Activated T-cell treated with anti-CD3 and anti-CD28 coated beads, Interleukin-2, amount 50 U/mL, for 24 hours (primary cell): ENCODE measurements at regions not wholly inside any gene's neighbourhood (a gene's known extent, or its start where the extent isn't known, plus 50 kb on each side); places are given as distances from the start of the nearest gene placed in this dataset.

ENCODE experiments used
- DNase-seq: peaks from one replicate; pipeline ENCODE4 v3.0.0-alpha.2; 2020
- H3K27ac Mint-ChIP-seq: 2 replicates; pipeline ENCODE4 v1.8.0; 2020; ENCODE audit warnings: mild to moderate bottlenecking, mixed read lengths
- H3K27me3 Mint-ChIP-seq: 2 replicates; pipeline ENCODE4 v1.8.0; 2020; ENCODE audit warnings: mixed read lengths
- H3K36me3 Mint-ChIP-seq: 2 replicates; pipeline ENCODE4 v1.8.0; 2020; ENCODE audit warnings: low read depth, mixed read lengths
- H3K4me1 Mint-ChIP-seq: 2 replicates; pipeline ENCODE4 v1.8.0; 2020; ENCODE audit warnings: low read depth, mixed read lengths
- H3K4me3 Mint-ChIP-seq: 2 replicates; pipeline ENCODE4 v1.8.0; 2020; ENCODE audit warnings: mild to moderate bottlenecking, moderate library complexity, mixed read lengths
- H3K9me3 Mint-ChIP-seq: 2 replicates; pipeline ENCODE4 v1.8.0; 2020; ENCODE audit warnings: mixed read lengths

- DNase-seq: no peak
- no peaks in the 10 kb centered on the region for H3K36me3 Mint-ChIP-seq
- H3K27ac Mint-ChIP-seq: no peak overlapping the region
- no peaks in the 10 kb centered on the region for H3K4me1 Mint-ChIP-seq
- no peaks in the 10 kb centered on the region for H3K27me3 Mint-ChIP-seq
- H3K9me3 Mint-ChIP-seq: peaks cover 68% of the 10 kb centered on the region
- no peak overlapping the region for H3K4me3 Mint-ChIP-seq
Observed at GRCh38 chr13:69425235-69425634, 682.4 kb upstream of the ATXN8OS start.

- no peaks in the 10 kb centered on the region for H3K4me1 Mint-ChIP-seq
- no peaks in the 10 kb centered on the region for H3K36me3 Mint-ChIP-seq
- H3K9me3 Mint-ChIP-seq: peaks cover 55% of the 10 kb centered on the region
Observed at GRCh38 chr13:69423844-69424243, 683.8 kb upstream of the ATXN8OS start.

GRCh38 chr13:69418319-69418718 lies 689.3 kb upstream of the ATXN8OS start:
- Mint-ChIP-seq H3K4me1 (no peaks in the 10 kb centered on the region), H3K9me3 (peaks cover 21% of the 10 kb centered on the region), H3K36me3 (no peaks in the 10 kb centered on the region)

More at GRCh38 chr13:69423844-69424243, 683.8 kb upstream of the ATXN8OS start:
- Mint-ChIP-seq H3K27ac (no peak overlapping the region), H3K27me3 (no peaks in the 10 kb centered on the region), H3K4me3 (no peak overlapping the region)
- DNase-seq: no peak

GRCh38 chr13:69410761-69411160 lies 696.9 kb upstream of the ATXN8OS start:
- no peak for DNase-seq
- Mint-ChIP-seq H3K4me1 (no peaks in the 10 kb centered on the region), H3K27me3 (no peaks in the 10 kb centered on the region), H3K27ac (no peak overlapping the region), H3K9me3 (peaks cover 12% of the 10 kb centered on the region), H3K36me3 (no peaks in the 10 kb centered on the region), H3K4me3 (no peak overlapping the region)

More at GRCh38 chr13:69418319-69418718, 689.3 kb upstream of the ATXN8OS start:
- no peaks in the 10 kb centered on the region for H3K27me3 Mint-ChIP-seq
- no peak for DNase-seq
- no peak overlapping the region for H3K4me3 Mint-ChIP-seq
- no peak overlapping the region for H3K27ac Mint-ChIP-seq

- Mint-ChIP-seq H3K4me1 (no peaks in the 10 kb centered on the region), H3K36me3 (no peaks in the 10 kb centered on the region), H3K4me3 (no peak overlapping the region), H3K9me3 (peaks cover 27% of the 10 kb centered on the region), H3K27me3 (no peaks in the 10 kb centered on the region), H3K27ac (no peak overlapping the region)
- no peak for DNase-seq
Observed at GRCh38 chr13:69391756-69392155, 715.9 kb upstream of the ATXN8OS start.

GRCh38 chr13:69389899-69390298 lies 717.7 kb upstream of the ATXN8OS start:
- H3K27ac Mint-ChIP-seq: no peak overlapping the region
- no peaks in the 10 kb centered on the region for H3K36me3 Mint-ChIP-seq
- DNase-seq: no peak
- H3K9me3 Mint-ChIP-seq: peaks cover 34% of the 10 kb centered on the region
- H3K27me3 Mint-ChIP-seq: no peaks in the 10 kb centered on the region
- no peak overlapping the region for H3K4me3 Mint-ChIP-seq
- no peaks in the 10 kb centered on the region for H3K4me1 Mint-ChIP-seq

- Mint-ChIP-seq H3K4me1 (no peaks in the 10 kb centered on the region), H3K4me3 (no peak overlapping the region), H3K9me3 (peaks cover 7% of the 10 kb centered on the region), H3K27ac (no peak overlapping the region), H3K36me3 (no peaks in the 10 kb centered on the region), H3K27me3 (no peaks in the 10 kb centered on the region)
- no peak for DNase-seq
Observed at GRCh38 chr13:69373747-69374425, 733.7 kb upstream of the ATXN8OS start.

- Mint-ChIP-seq H3K36me3 (no peaks in the 10 kb centered on the region), H3K27ac (no peak overlapping the region), H3K9me3 (peaks cover 22% of the 10 kb centered on the region), H3K4me1 (no peaks in the 10 kb centered on the region), H3K27me3 (no peaks in the 10 kb centered on the region), H3K4me3 (no peak overlapping the region)
- DNase-seq: no peak
Observed at GRCh38 chr13:69363360-69363759, 744.3 kb upstream of the ATXN8OS start.

- peaks cover 4% of the 10 kb centered on the region for H3K9me3 Mint-ChIP-seq
- H3K4me3 Mint-ChIP-seq: no peak overlapping the region
- no peak for DNase-seq
- H3K27me3 Mint-ChIP-seq: no peaks in the 10 kb centered on the region
- no peaks in the 10 kb centered on the region for H3K36me3 Mint-ChIP-seq
- H3K27ac Mint-ChIP-seq: no peak overlapping the region
- no peaks in the 10 kb centered on the region for H3K4me1 Mint-ChIP-seq
Observed at GRCh38 chr13:69331245-69331644, 776.4 kb upstream of the ATXN8OS start.

GRCh38 chr13:69324090-69324886 lies 783.3 kb upstream of the ATXN8OS start:
- Mint-ChIP-seq H3K9me3 (peaks cover 4% of the 10 kb centered on the region), H3K27ac (no peak overlapping the region), H3K4me1 (no peaks in the 10 kb centered on the region), H3K4me3 (no peak overlapping the region), H3K36me3 (no peaks in the 10 kb centered on the region), H3K27me3 (no peaks in the 10 kb centered on the region)
- DNase-seq: no peak

- Mint-ChIP-seq H3K9me3 (peaks cover 12% of the 10 kb centered on the region), H3K4me1 (no peaks in the 10 kb centered on the region)
- no peak for DNase-seq
Observed at GRCh38 chr13:69319656-69320055, 788.0 kb upstream of the ATXN8OS start.

GRCh38 chr13:69315039-69315438 lies 792.6 kb upstream of the ATXN8OS start:
- Mint-ChIP-seq H3K27ac (no peak overlapping the region), H3K4me3 (no peak overlapping the region), H3K9me3 (peaks cover 16% of the 10 kb centered on the region), H3K27me3 (no peaks in the 10 kb centered on the region), H3K36me3 (no peaks in the 10 kb centered on the region), H3K4me1 (no peaks in the 10 kb centered on the region)
- no peak for DNase-seq

More at GRCh38 chr13:69319656-69320055, 788.0 kb upstream of the ATXN8OS start:
- Mint-ChIP-seq H3K27ac (no peak overlapping the region), H3K4me3 (no peak overlapping the region), H3K36me3 (no peaks in the 10 kb centered on the region), H3K27me3 (no peaks in the 10 kb centered on the region)

- Mint-ChIP-seq H3K9me3 (peaks cover 10% of the 10 kb centered on the region), H3K36me3 (no peaks in the 10 kb centered on the region), H3K4me1 (no peaks in the 10 kb centered on the region), H3K4me3 (no peak overlapping the region), H3K27ac (no peak overlapping the region), H3K27me3 (no peaks in the 10 kb centered on the region)
- DNase-seq: no peak
Observed at GRCh38 chr13:69306766-69307165, 800.9 kb upstream of the ATXN8OS start.

- Mint-ChIP-seq H3K27ac (no peak overlapping the region), H3K4me1 (no peaks in the 10 kb centered on the region), H3K27me3 (no peaks in the 10 kb centered on the region), H3K36me3 (no peaks in the 10 kb centered on the region), H3K9me3 (peaks cover 14% of the 10 kb centered on the region), H3K4me3 (no peak overlapping the region)
- DNase-seq: no peak
Observed at GRCh38 chr13:69300131-69300530, 807.5 kb upstream of the ATXN8OS start.

GRCh38 chr13:69296130-69296529 lies 811.5 kb upstream of the ATXN8OS start:
- no peak overlapping the region for H3K4me3 Mint-ChIP-seq
- H3K4me1 Mint-ChIP-seq: no peaks in the 10 kb centered on the region
- no peak for DNase-seq
- H3K27ac Mint-ChIP-seq: no peak overlapping the region
- peaks cover 24% of the 10 kb centered on the region for H3K9me3 Mint-ChIP-seq
- no peaks in the 10 kb centered on the region for H3K36me3 Mint-ChIP-seq
- no peaks in the 10 kb centered on the region for H3K27me3 Mint-ChIP-seq
